Heart left ventricle (tissue), 16 donors: ENCODE measurements at regions not wholly inside any gene's neighbourhood (a gene's known extent, or its start where the extent isn't known, plus 50 kb on each side); places are given as distances from the start of the nearest gene placed in this dataset.

Experiments
- ATAC-seq, 4 donors: fragments of 200-7000 bp; cut with Tn5 transposase; one replicate each; pipeline ENCODE4 v1.9.1; 2020 to 2022; ENCODE audit warnings: moderate library complexity in 4 of 4, mild to moderate bottlenecking in 3 of 4, moderate number of reproducible peaks in 1 of 4
- DNase-seq, 5 donors: peaks; one replicate each; pipeline ENCODE4 v3.0.0-alpha.2; 2020
- H3K27ac ChIP-seq, 12 donors: fragments of 200-600 bp; sonication (generic) in 4 of 12; one replicate each; pipeline versions ENCODE4 v1.5.0 to v1.8.0; 2016 to 2022; ENCODE audit warnings: mild to moderate bottlenecking in 2 of 12
- H3K27me3 ChIP-seq, 9 donors: fragments of 200-600 bp; sonication (generic) in 2 of 9; one replicate each; pipeline versions ENCODE4 v1.5.1 to v1.8.0; 2016 to 2022; ENCODE audit warnings: mild to moderate bottlenecking in 3 of 9
- H3K36me3 ChIP-seq, 9 donors: fragments of 200-600 bp; sonication (generic) in 2 of 9; one replicate each; pipeline versions ENCODE4 v1.5.0 to v1.8.0; 2018 to 2022; ENCODE audit warnings: mild to moderate bottlenecking in 2 of 9
- H3K4me1 ChIP-seq, 12 donors: fragments of 200-600 bp; sonication (generic) in 4 of 12; one replicate each; pipeline versions ENCODE4 v1.5.0 to v1.8.0; 2016 to 2022; ENCODE audit warnings: mild to moderate bottlenecking in 3 of 12
- H3K4me3 ChIP-seq, 12 donors: fragments of 200-600 bp; sonication (generic) in 4 of 12; one replicate each; pipeline versions ENCODE4 v1.5.0 to v1.8.0; 2017 to 2022; ENCODE audit warnings: mild to moderate bottlenecking in 9 of 12, moderate library complexity in 4 of 12
- H3K9me3 ChIP-seq, 12 donors: fragments of 200-600 bp; sonication (generic) in 4 of 12; one replicate each; pipeline versions ENCODE4 v1.5.0 to v1.8.0; 2016 to 2022; ENCODE audit warnings: mild to moderate bottlenecking in 1 of 12
- POLR2A ChIP-seq, 2 donors: fragments of 450-650 bp; IDR thresholded peaks; one replicate each; pipeline ENCODE4 v1.6.1; 2017; ENCODE audit warnings: antibody characterized with exemption in 2 of 2, mild to moderate bottlenecking in 2 of 2, moderate library complexity in 2 of 2
- WGBS, 4 donors: extraction: QIAGEN DNeasy Blood & Tissue Kit in 2 of 4; methylation state at CpG; one replicate each; pipeline versions ENCODE4 v1.1.5 to v1.1.7; 2013 to 2018; 5-methylcytosine and 5-hydroxymethylcytosine counted together
- intact Hi-C, 10 donors: fragments of 100-400 bp; cut with DNase I; formaldehyde crosslinking; loops; one replicate each; pipeline versions ENCODE4 v1.11.1 to v1.14.2; 2022
- TF ChIP-seq, protein P1 (sequence below), 12 donors: fragments of 200-600 bp; sonication (generic) in 4 of 12; IDR thresholded peaks; one replicate each; pipeline versions ENCODE4 v1.5.0 to v1.8.0; 2018 to 2022; ENCODE audit warnings: antibody characterized with exemption in 12 of 12, mild to moderate bottlenecking in 5 of 12
- donor health status: ischemic (EF 13 %, LVEDD 7.1; RV severe dilation, severe dysfunction).
- donor health status: healthy with polysubstance abuse.
- donor health status: DM: no; HTN: yes; CAD: no.
- donor health status: DM: no; HTN: no; CAD: no.
- donor health status: ischemic (EF 25% LVEDD 6.9; RV normal size, moderate dysfunction).
- donor health status: ischemic (EF 25% LVEDD 5.7; RV mildly dilated, moderate dysfunction).
- donor health status: healthy.
- donor health status: DM: yes; HTN: yes; CAD: no.
- donor health status: ischemic (EF 35%, LVEDD 5.7; RV mildly dilated, moderate dysfunction).
- donor health status: nonischemic (EF 11% LVEDD 7.7; RV severe dilation, severe dysfunction).
- donor health status: DM: yes; HTN: yes; CAD: no.
- donor health status: PGD.
- donor health status: ischemic (EF 29% LVEDD 5.4; RV normal size, mild dysfunction).
- donor health status: nonischemic (EF 23%, LVEDD 6.1; RV moderate dilation, normal function).

DNA sequence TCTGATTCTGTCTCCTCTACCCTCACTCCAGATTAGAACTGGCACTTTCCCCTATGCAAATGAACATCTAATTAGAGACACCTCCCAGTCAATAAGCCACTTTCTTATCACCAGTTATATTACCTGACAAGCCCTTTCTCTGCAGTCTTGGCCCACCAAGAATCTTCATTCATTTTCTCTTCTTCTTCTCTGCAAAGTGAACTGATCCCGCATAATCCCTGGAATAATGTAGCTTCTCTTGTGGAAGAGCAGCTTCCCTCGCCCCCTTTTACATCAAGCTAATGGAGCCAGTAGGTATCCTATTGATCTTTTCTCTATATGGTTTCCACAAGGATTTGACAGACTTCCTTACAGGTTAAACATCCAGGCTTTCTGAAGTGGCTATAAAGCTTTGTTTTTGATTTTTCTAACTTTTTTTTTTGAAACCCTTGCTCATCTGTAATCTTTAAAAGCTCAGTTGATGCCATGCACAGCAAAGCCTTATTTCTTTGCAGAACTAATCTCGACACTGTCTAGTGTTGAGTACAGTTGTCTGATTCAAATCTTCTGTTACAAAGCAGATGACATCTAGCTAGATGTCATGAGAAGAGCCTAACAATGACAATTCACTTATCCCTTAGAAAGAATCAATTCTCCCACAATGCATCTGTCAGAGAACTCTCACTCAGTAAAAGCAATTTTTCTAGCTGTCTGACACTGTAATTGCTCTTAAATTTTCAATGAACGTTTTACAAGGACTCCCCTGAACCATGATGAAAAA is 281.4 kb downstream of the ISL1 start:
- peaks cover 0 to 3% (median 0%) of the 10 kb centered on the region in 12 donors for H3K9me3 ChIP-seq
- intact Hi-C loops: no loop called here
- H3K4me1 ChIP-seq: no peaks in the 10 kb centered on the region
- DNase-seq (no peak), ATAC-seq (no peak)
- no peaks in the 10 kb centered on the region for H3K36me3 ChIP-seq
- no peak overlapping the region for H3K27ac ChIP-seq
- TF ChIP-seq, protein P1, sequence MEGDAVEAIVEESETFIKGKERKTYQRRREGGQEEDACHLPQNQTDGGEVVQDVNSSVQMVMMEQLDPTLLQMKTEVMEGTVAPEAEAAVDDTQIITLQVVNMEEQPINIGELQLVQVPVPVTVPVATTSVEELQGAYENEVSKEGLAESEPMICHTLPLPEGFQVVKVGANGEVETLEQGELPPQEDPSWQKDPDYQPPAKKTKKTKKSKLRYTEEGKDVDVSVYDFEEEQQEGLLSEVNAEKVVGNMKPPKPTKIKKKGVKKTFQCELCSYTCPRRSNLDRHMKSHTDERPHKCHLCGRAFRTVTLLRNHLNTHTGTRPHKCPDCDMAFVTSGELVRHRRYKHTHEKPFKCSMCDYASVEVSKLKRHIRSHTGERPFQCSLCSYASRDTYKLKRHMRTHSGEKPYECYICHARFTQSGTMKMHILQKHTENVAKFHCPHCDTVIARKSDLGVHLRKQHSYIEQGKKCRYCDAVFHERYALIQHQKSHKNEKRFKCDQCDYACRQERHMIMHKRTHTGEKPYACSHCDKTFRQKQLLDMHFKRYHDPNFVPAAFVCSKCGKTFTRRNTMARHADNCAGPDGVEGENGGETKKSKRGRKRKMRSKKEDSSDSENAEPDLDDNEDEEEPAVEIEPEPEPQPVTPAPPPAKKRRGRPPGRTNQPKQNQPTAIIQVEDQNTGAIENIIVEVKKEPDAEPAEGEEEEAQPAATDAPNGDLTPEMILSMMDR (IDR thresholded peaks at IDR 0.05): no peak
- no peaks in the 10 kb centered on the region for H3K27me3 ChIP-seq
- no peak overlapping the region for H3K4me3 ChIP-seq
- 46 to 59% (median 50%) methylated on average over 4 of the region's 4 CpGs for WGBS, 4 donors

DNA sequence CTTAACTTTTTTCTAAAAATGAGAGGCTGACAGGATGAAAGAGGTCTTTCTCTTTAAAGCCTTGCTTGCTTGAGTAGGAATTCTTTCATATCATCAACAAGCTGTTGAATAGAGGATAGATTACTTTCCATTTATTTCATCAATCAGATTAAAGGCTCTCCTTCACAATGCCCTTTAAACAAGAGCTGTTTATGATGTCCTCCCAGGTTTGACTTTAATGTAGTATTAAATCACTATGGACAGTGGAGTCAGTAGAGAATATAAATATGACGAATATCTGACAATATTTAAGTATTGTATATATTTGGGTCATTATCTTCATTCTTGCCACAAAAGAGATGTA is 282.0 kb downstream of the ISL1 start:
- Histone ChIP-seq H3K27me3 (no peaks in the 10 kb centered on the region), H3K27ac (no peak overlapping the region), H3K4me3 (no peak overlapping the region), H3K4me1 (no peaks in the 10 kb centered on the region), H3K36me3 (no peaks in the 10 kb centered on the region), H3K9me3 (peaks cover 0 to 3% (median 0%) of the 10 kb centered on the region in 12 donors)
- intact Hi-C loops: no loop called here
- DNase-seq (no peak), ATAC-seq (no peak)
- TF ChIP-seq, protein P1 (IDR thresholded peaks at IDR 0.05): no peak
- no peak for TF ChIP-seq POLR2A (IDR thresholded peaks at IDR 0.05)
- 67 to 81% (median 68%) methylated on average over 1 of the region's 1 CpG for WGBS, 4 donors

DNA sequence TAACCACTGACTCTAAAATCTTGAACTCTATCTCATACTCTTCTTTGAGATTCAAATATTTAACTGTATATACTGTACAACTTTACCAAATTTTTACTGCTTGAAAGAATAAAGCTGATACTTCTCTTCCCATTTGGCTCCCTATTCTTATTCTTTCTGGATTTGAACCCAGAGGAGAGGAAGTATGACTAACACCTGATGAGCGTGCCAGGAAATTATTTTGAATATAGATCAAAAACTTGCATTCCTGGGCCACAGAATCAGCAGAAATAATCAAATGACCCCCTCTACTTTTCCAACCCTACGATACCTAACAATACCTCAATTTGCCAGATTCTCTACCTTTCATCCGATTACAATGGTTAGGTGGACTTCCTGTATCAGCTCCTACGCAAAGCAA is 285.8 kb downstream of the ISL1 start:
- Histone ChIP-seq H3K4me1 (no peaks in the 10 kb centered on the region), H3K27me3 (no peaks in the 10 kb centered on the region), H3K27ac (no peak overlapping the region), H3K4me3 (no peak overlapping the region), H3K36me3 (no peaks in the 10 kb centered on the region), H3K9me3 (peaks cover 0 to 3% (median 0%) of the 10 kb centered on the region in 12 donors)
- TF ChIP-seq, protein P1 (IDR thresholded peaks at IDR 0.05): no peak
- no peak for TF ChIP-seq POLR2A (IDR thresholded peaks at IDR 0.05)
- WGBS, 4 donors: 79 to 86% (median 83%) methylated on average over 4 of the region's 4 CpGs
- ATAC-seq: no peak
- intact Hi-C loops: no loop called here
- no peak for DNase-seq

DNA sequence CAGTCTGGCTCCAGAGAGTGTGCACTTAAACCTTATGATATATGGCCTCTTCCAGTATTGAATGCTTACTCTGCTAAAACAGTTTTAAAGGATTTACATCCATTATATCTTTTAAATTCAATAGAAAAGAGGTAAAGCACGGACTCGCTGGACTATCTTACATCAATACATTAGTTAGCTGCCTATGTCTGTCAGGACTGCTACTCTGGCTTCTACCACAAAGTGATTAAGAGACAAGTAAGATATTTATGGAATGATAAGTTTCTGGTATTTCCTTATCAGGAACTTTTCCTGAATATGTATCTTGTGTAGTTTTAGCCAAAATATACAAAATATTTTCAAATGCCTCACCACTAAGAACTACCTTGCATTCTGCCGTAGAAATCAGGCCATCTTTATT is 295.1 kb downstream of the ISL1 start:
- H3K36me3 ChIP-seq: no peaks in the 10 kb centered on the region
- H3K9me3 ChIP-seq: no peaks in the 10 kb centered on the region
- ATAC-seq (no peak), DNase-seq (no peak)
- intact Hi-C loops: no loop called here
- H3K4me1 ChIP-seq: no peaks in the 10 kb centered on the region
- TF ChIP-seq POLR2A (IDR thresholded peaks at IDR 0.05): no peak
- TF ChIP-seq, protein P1 (IDR thresholded peaks at IDR 0.05): no peak
- 62 to 73% (median 71%) methylated on average over 3 of the region's 3 CpGs for WGBS, 4 donors
- H3K27me3 ChIP-seq: peaks cover 0 to 5% (median 0%) of the 10 kb centered on the region in 9 donors
- no peak overlapping the region for H3K27ac ChIP-seq
- H3K4me3 ChIP-seq: no peak overlapping the region
